Transverse colon (tissue), 4 donors: ENCODE measurements at regions not wholly inside any gene's neighbourhood (a gene's known extent, or its start where the extent isn't known, plus 50 kb on each side); places are given as distances from the start of the nearest gene placed in this dataset.
"Not testable (repeated sequence)": the region's sequence is repeated elsewhere in the genome, so short reads cannot be mapped to it uniquely, and the experiment has no call there.

Source experiments
- EP300 ChIP-seq: sonication (generic); formaldehyde crosslinking; IDR thresholded peaks from one replicate; pipeline ENCODE4 v1.6.1; 2017; ENCODE audit warnings: antibody characterized with exemption, low read depth
- POLR2A ChIP-seq: fragments of 450-650 bp; IDR thresholded peaks from one replicate; pipeline ENCODE4 v1.6.1; 2016; ENCODE audit warnings: antibody characterized with exemption, mild to moderate bottlenecking, moderate library complexity
- POLR2AphosphoS5 ChIP-seq, 3 donors: sonication (generic); formaldehyde crosslinking; IDR thresholded peaks; one replicate each; pipeline ENCODE4 v1.6.1; 2016; ENCODE audit warnings: antibody characterized with exemption in 3 of 3
- TF ChIP-seq, protein P1 (sequence below), 5 experiments: fragments of 200-600 bp in 3 of 5; fragments of 450-650 bp in 2 of 5; sonication (generic) in 3 of 5; IDR thresholded peaks; 1 replicate in 2 of 5; 2 replicates in 3 of 5; pipeline ENCODE4 v1.5.1; 2016 to 2017; ENCODE audit warnings: antibody characterized with exemption in 5 of 5, inconsistent platforms in 3 of 5, mild to moderate bottlenecking in 2 of 5, moderate library complexity in 1 of 5

DNA sequence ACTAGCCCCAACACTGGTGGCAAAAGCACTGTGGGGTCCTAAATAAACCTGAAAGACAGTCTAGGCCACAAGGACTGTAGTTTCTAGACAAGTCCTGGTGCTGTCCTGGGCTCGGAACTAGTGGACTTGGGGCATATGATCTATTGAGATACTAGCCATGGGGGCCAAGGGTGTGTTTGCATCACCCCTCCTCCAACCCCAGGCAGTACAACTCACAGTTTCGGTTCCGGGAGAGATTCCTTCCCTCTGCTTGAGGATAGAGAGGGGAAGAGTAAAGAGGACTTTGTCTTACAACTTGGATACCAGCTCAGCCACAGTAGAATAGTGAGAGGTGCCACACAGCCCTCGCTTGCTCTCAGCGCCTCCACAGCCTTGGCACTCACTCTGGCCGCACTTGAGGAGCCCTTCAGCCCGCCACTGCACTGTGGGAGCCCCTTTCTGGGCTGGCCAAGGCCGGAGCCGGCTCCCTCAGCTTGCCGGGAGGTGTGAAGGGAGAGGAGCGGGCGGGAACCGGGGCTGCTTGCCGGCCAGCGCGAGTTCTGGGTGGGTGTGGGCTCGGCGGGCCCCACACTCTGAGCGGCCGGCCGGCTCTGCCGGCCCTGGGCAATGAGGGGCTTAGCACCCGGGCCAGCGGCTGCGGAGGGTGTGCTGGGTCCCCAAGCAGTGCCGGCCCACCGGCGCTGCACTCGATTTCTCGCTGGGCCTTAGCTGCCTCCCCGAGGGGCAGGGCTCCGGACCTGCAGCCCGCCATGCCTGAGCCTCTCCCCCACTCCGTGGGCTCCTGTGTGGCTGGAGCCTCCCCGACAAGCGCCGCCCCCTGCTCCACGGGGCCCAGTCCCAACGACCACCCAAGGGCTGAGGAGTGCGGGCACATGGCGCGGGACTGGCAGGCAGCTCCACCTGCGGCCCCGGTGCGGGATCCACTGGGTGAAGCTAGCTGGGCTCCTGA lies 222.7 kb upstream of the SEMA3C start:
- TF ChIP-seq, protein P1, sequence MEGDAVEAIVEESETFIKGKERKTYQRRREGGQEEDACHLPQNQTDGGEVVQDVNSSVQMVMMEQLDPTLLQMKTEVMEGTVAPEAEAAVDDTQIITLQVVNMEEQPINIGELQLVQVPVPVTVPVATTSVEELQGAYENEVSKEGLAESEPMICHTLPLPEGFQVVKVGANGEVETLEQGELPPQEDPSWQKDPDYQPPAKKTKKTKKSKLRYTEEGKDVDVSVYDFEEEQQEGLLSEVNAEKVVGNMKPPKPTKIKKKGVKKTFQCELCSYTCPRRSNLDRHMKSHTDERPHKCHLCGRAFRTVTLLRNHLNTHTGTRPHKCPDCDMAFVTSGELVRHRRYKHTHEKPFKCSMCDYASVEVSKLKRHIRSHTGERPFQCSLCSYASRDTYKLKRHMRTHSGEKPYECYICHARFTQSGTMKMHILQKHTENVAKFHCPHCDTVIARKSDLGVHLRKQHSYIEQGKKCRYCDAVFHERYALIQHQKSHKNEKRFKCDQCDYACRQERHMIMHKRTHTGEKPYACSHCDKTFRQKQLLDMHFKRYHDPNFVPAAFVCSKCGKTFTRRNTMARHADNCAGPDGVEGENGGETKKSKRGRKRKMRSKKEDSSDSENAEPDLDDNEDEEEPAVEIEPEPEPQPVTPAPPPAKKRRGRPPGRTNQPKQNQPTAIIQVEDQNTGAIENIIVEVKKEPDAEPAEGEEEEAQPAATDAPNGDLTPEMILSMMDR (IDR thresholded peaks at IDR 0.05), result not testable (repeated sequence)
- TF ChIP-seq POLR2AphosphoS5 (IDR thresholded peaks at IDR 0.05); POLR2A; EP300: not testable (repeated sequence)
